ENCODE measurements at regions not wholly inside any gene's neighbourhood (a gene's known extent, or its start where the extent isn't known, plus 50 kb on each side); places are given as distances from the start of the nearest gene placed in this dataset.

GRCh38 chr4:125705681-125706080, 390.9 kb downstream of the FAT4 start:
- TF ChIP-seq CTCF (IDR thresholded peaks at IDR 0.05; ENCODE audit: low read depth, low read length, missing input control) (no peak), ZBTB33 (IDR thresholded peaks at IDR 0.05) (no peak), RAD21 (IDR thresholded peaks at IDR 0.05) (no peak), NR2F2 (IDR thresholded peaks at IDR 0.05) (no peak), YY1 (IDR thresholded peaks at IDR 0.05) (no peak), RXRA (IDR thresholded peaks at IDR 0.05) (no peak), REST (IDR thresholded peaks at IDR 0.05) (no peak), MAX (IDR thresholded peaks at IDR 0.05) (no peak), HNF4A (conservative IDR thresholded peaks at IDR 0.05) (no peak), TAF1 (conservative IDR thresholded peaks at IDR 0.05) (no peak), JUND (IDR thresholded peaks at IDR 0.05) (no peak), ATF3 (IDR thresholded peaks at IDR 0.05) (no peak), GABPA (IDR thresholded peaks at IDR 0.05 in 1 of 2, conservative IDR thresholded peaks at IDR 0.05 in 1 of 2) (no peak), FOXA1 (IDR thresholded peaks at IDR 0.05) (no peak)
